ENCODE measurements at regions not wholly inside any gene's neighbourhood (a gene's known extent, or its start where the extent isn't known, plus 50 kb on each side); places are given as distances from the start of the nearest gene placed in this dataset.

DNA sequence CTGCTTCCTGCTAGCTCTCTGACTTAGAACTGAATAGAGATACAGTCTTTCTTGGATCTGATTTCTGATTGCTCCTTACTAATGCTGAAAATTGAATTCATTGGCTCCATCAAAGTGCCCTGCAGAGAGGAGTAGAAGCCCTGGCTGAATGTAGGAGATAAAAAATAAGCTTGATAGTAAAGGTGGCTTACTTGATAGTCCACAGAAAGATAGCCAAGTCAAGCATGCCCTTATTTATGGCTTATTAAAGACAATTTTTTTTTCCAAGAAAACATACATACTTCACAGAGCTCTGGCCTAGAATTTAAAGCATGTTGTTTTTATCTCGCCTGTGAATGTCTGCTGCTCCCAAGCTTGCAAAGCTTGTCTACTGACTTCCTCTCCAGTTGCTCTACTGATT lies 124.6 kb upstream of the CADPS start:
- no peak overlapping the region for H3K27ac ChIP-seq (ENCODE audit: low read depth in 1 of 2, low read length in 2 of 2)
- H3K9ac ChIP-seq (ENCODE audit: low read depth in 1 of 2, low read length in 2 of 2): no peak overlapping the region
- no peak overlapping the region for H3K4me3 ChIP-seq (ENCODE audit: low read depth in 1 of 3, low read length in 3 of 3)
- H3K9me3 ChIP-seq (ENCODE audit: control insufficient read depth in 4 of 4, low read length in 3 of 4): peaks cover 0 to 9% (median 3%) of the 10 kb centered on the region in 4 donors
- H3K27me3 ChIP-seq (ENCODE audit: control insufficient read depth in 4 of 4, insufficient read depth in 4 of 4, low read length in 3 of 4): peaks cover 0 to 4% (median 0%) of the 10 kb centered on the region in 4 donors
- TF ChIP-seq, protein P1, sequence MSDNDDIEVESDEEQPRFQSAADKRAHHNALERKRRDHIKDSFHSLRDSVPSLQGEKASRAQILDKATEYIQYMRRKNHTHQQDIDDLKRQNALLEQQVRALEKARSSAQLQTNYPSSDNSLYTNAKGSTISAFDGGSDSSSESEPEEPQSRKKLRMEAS (IDR thresholded peaks at IDR 0.05): no peak
- TF ChIP-seq EGR1 (IDR thresholded peaks at IDR 0.05; ENCODE audit: low read depth in 2 of 2) (no peak), CTCF (IDR thresholded peaks at IDR 0.05; ENCODE audit: low read depth, low read length, missing input control) (no peak), GABPA (IDR thresholded peaks at IDR 0.05 in 1 of 2, conservative IDR thresholded peaks at IDR 0.05 in 1 of 2) (no peak), NR2F2 (IDR thresholded peaks at IDR 0.05) (no peak), FOXA1 (IDR thresholded peaks at IDR 0.05) (no peak), SP1 (IDR thresholded peaks at IDR 0.05) (no peak), RAD21 (IDR thresholded peaks at IDR 0.05) (no peak), JUND (IDR thresholded peaks at IDR 0.05) (no peak), HNF4G (IDR thresholded peaks at IDR 0.05) (no peak), RXRA (IDR thresholded peaks at IDR 0.05) (no peak), HNF4A (conservative IDR thresholded peaks at IDR 0.05) (no peak)
- TF ChIP-seq, protein P2, sequence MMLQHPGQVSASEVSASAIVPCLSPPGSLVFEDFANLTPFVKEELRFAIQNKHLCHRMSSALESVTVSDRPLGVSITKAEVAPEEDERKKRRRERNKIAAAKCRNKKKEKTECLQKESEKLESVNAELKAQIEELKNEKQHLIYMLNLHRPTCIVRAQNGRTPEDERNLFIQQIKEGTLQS (IDR thresholded peaks at IDR 0.05): no peak
- no peaks in the 10 kb centered on the region for H3K4me1 ChIP-seq (ENCODE audit: control insufficient read depth in 4 of 4, insufficient read depth in 4 of 4, low read length in 3 of 4)
- WGBS: 60% methylated on average over 1 of the region's 1 CpG
- no peaks in the 10 kb centered on the region for H3K36me3 ChIP-seq (ENCODE audit: control insufficient read depth in 4 of 4, insufficient read depth in 3 of 4, low read depth in 1 of 4, low read length in 3 of 4)
- no peak for DNase-seq (ENCODE audit: low spot score)

GRCh38 chr3:63004448-63004847 lies 129.2 kb upstream of the CADPS start:
- H3K9ac ChIP-seq (ENCODE audit: low read depth in 1 of 2, low read length in 2 of 2): no peak overlapping the region
- 78% methylated on average over 3 of the region's 3 CpGs for WGBS
- TF ChIP-seq CTCF (IDR thresholded peaks at IDR 0.05; ENCODE audit: low read depth, low read length, missing input control) (no peak), NR2F2 (IDR thresholded peaks at IDR 0.05) (no peak), JUND (IDR thresholded peaks at IDR 0.05) (no peak), GABPA (IDR thresholded peaks at IDR 0.05 in 1 of 2, conservative IDR thresholded peaks at IDR 0.05 in 1 of 2) (no peak), HNF4G (IDR thresholded peaks at IDR 0.05) (no peak), FOXA1 (IDR thresholded peaks at IDR 0.05) (no peak), RXRA (IDR thresholded peaks at IDR 0.05) (no peak)
- TF ChIP-seq, protein P1 (IDR thresholded peaks at IDR 0.05): no peak
- TF ChIP-seq, protein P3, sequence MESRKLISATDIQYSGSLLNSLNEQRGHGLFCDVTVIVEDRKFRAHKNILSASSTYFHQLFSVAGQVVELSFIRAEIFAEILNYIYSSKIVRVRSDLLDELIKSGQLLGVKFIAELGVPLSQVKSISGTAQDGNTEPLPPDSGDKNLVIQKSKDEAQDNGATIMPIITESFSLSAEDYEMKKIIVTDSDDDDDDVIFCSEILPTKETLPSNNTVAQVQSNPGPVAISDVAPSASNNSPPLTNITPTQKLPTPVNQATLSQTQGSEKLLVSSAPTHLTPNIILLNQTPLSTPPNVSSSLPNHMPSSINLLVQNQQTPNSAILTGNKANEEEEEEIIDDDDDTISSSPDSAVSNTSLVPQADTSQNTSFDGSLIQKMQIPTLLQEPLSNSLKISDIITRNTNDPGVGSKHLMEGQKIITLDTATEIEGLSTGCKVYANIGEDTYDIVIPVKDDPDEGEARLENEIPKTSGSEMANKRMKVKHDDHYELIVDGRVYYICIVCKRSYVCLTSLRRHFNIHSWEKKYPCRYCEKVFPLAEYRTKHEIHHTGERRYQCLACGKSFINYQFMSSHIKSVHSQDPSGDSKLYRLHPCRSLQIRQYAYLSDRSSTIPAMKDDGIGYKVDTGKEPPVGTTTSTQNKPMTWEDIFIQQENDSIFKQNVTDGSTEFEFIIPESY (IDR thresholded peaks at IDR 0.05): no peak

More at GRCh38 chr3:63004448-63004847, 129.2 kb upstream of the CADPS start:
- H3K4me3 ChIP-seq (ENCODE audit: low read depth in 1 of 3, low read length in 3 of 3): no peak overlapping the region
- H3K4me1 ChIP-seq (ENCODE audit: control insufficient read depth in 4 of 4, insufficient read depth in 4 of 4, low read length in 3 of 4): no peaks in the 10 kb centered on the region
- no peak for DNase-seq (ENCODE audit: low spot score)
- H3K27me3 ChIP-seq (ENCODE audit: control insufficient read depth in 4 of 4, insufficient read depth in 4 of 4, low read length in 3 of 4): peaks cover 0 to 2% (median 0%) of the 10 kb centered on the region in 4 donors
- no peak overlapping the region for H3K27ac ChIP-seq (ENCODE audit: low read depth in 1 of 2, low read length in 2 of 2)
- peaks cover 0 to 9% (median 3%) of the 10 kb centered on the region in 4 donors for H3K9me3 ChIP-seq (ENCODE audit: control insufficient read depth in 4 of 4, low read length in 3 of 4)
- H3K36me3 ChIP-seq (ENCODE audit: control insufficient read depth in 4 of 4, insufficient read depth in 3 of 4, low read depth in 1 of 4, low read length in 3 of 4): no peaks in the 10 kb centered on the region

All from liver (tissue), 8 donors.